ENCODE measurements at regions not wholly inside any gene's neighbourhood (a gene's known extent, or its start where the extent isn't known, plus 50 kb on each side); places are given as distances from the start of the nearest gene placed in this dataset.

- Mint-ChIP-seq H3K27ac (no peak overlapping the region), H3K9me3 (peaks cover 0 to 7% (median 2%) of the 10 kb centered on the region in 7 donors), H3K27me3 (no peaks in the 10 kb centered on the region), H3K36me3 (no peaks in the 10 kb centered on the region), H3K4me1 (no peaks in the 10 kb centered on the region), H3K4me3 (no peak overlapping the region)
- no peak for DNase-seq
- no peak for ATAC-seq (ENCODE audit: low read depth in 2 of 2)
Observed at GRCh38 chr12:30006021-30006420, 222.3 kb upstream of the TMTC1 start.

GRCh38 chr12:30003321-30003720, 219.6 kb upstream of the TMTC1 start:
- no peaks in the 10 kb centered on the region for H3K27me3 Mint-ChIP-seq
- no peak for ATAC-seq (ENCODE audit: low read depth in 2 of 2)
- no peaks in the 10 kb centered on the region for H3K4me1 Mint-ChIP-seq
- no peak overlapping the region for H3K4me3 Mint-ChIP-seq
- peaks cover 0 to 8% (median 5%) of the 10 kb centered on the region in 7 donors for H3K9me3 Mint-ChIP-seq
- no peak for DNase-seq
- no peaks in the 10 kb centered on the region for H3K36me3 Mint-ChIP-seq
- no peak overlapping the region for H3K27ac Mint-ChIP-seq

- H3K9me3 Mint-ChIP-seq, result peaks cover 0 to 9% (median 5%) of the 10 kb centered on the region in 7 donors
- H3K4me1 Mint-ChIP-seq, result no peaks in the 10 kb centered on the region
- H3K27me3 Mint-ChIP-seq, result no peaks in the 10 kb centered on the region
- H3K36me3 Mint-ChIP-seq, result no peaks in the 10 kb centered on the region
- H3K4me3 Mint-ChIP-seq, result no peak overlapping the region
- no peak for DNase-seq
- no peak for ATAC-seq (ENCODE audit: low read depth in 2 of 2)
- H3K27ac Mint-ChIP-seq, result no peak overlapping the region
Observed at GRCh38 chr12:30002677-30003076, 218.9 kb upstream of the TMTC1 start.

- Mint-ChIP-seq H3K27ac (no peak overlapping the region), H3K4me1 (no peaks in the 10 kb centered on the region), H3K36me3 (no peaks in the 10 kb centered on the region), H3K9me3 (peaks cover 0 to 16% (median 4%) of the 10 kb centered on the region in 7 donors), H3K27me3 (no peaks in the 10 kb centered on the region), H3K4me3 (no peak overlapping the region)
- no peak for DNase-seq
- no peak for ATAC-seq (ENCODE audit: low read depth in 2 of 2)
Observed at GRCh38 chr12:30000401-30000800, 216.7 kb upstream of the TMTC1 start.

- H3K4me1 Mint-ChIP-seq, result no peaks in the 10 kb centered on the region
- ATAC-seq (ENCODE audit: low read depth in 2 of 2) (no peak), DNase-seq (no peak)
- H3K4me3 Mint-ChIP-seq, result no peak overlapping the region
- H3K27ac Mint-ChIP-seq, result no peak overlapping the region
- H3K27me3 Mint-ChIP-seq, result no peaks in the 10 kb centered on the region
- no peaks in the 10 kb centered on the region for H3K36me3 Mint-ChIP-seq
- H3K9me3 Mint-ChIP-seq, result peaks cover under 1 to 12% (median 4%) of the 10 kb centered on the region in 7 donors
Observed at GRCh38 chr12:29996993-29997392, 213.3 kb upstream of the TMTC1 start.

GRCh38 chr12:29992366-29992765, 208.6 kb upstream of the TMTC1 start:
- Mint-ChIP-seq H3K4me3 (no peak overlapping the region), H3K36me3 (no peaks in the 10 kb centered on the region), H3K27me3 (peaks cover 0 to 3% (median 0%) of the 10 kb centered on the region in 3 donors), H3K9me3 (peaks cover 0 to 12% (median 6%) of the 10 kb centered on the region in 7 donors), H3K4me1 (no peaks in the 10 kb centered on the region), H3K27ac (no peak overlapping the region)
- no peak for ATAC-seq (ENCODE audit: low read depth in 2 of 2)
- no peak for DNase-seq

- H3K36me3 Mint-ChIP-seq, result no peaks in the 10 kb centered on the region
- H3K27ac Mint-ChIP-seq, result peak overlapping the region in 1 of 6 donors; percentile 80
- H3K27me3 Mint-ChIP-seq, result peaks cover 0 to 3% (median 0%) of the 10 kb centered on the region in 3 donors
- DNase-seq, result no peak
- peaks cover 1 to 12% (median 6%) of the 10 kb centered on the region in 7 donors for H3K9me3 Mint-ChIP-seq
- no peak for ATAC-seq (ENCODE audit: low read depth in 2 of 2)
- H3K4me3 Mint-ChIP-seq, result no peak overlapping the region
- H3K4me1 Mint-ChIP-seq, result no peaks in the 10 kb centered on the region
Observed at GRCh38 chr12:29991924-29992323, 208.2 kb upstream of the TMTC1 start.

GRCh38 chr12:29990971-29991370, 207.2 kb upstream of the TMTC1 start:
- H3K27ac Mint-ChIP-seq, result peak overlapping the region in 1 of 6 donors; percentile 28
- peaks cover 2 to 10% (median 4%) of the 10 kb centered on the region in 7 donors for H3K9me3 Mint-ChIP-seq
- no peaks in the 10 kb centered on the region for H3K36me3 Mint-ChIP-seq
- H3K4me1 Mint-ChIP-seq, result no peaks in the 10 kb centered on the region
- no peak overlapping the region for H3K4me3 Mint-ChIP-seq
- H3K27me3 Mint-ChIP-seq, result peaks cover 0 to 3% (median 0%) of the 10 kb centered on the region in 3 donors
- DNase-seq (no peak), ATAC-seq (ENCODE audit: low read depth in 2 of 2) (no peak)

- DNase-seq (no peak), ATAC-seq (ENCODE audit: low read depth in 2 of 2) (no peak)
- Mint-ChIP-seq H3K9me3 (peaks cover 0 to 26% (median 8%) of the 10 kb centered on the region in 7 donors), H3K4me1 (no peaks in the 10 kb centered on the region), H3K27me3 (no peaks in the 10 kb centered on the region), H3K27ac (no peak overlapping the region), H3K36me3 (no peaks in the 10 kb centered on the region), H3K4me3 (no peak overlapping the region)
Observed at GRCh38 chr12:29983851-29984250, 200.1 kb upstream of the TMTC1 start.

GRCh38 chr12:29980304-29980703, 196.6 kb upstream of the TMTC1 start:
- no peaks in the 10 kb centered on the region for H3K4me1 Mint-ChIP-seq
- peaks cover 0 to 26% (median 6%) of the 10 kb centered on the region in 7 donors for H3K9me3 Mint-ChIP-seq
- H3K4me3 Mint-ChIP-seq, result no peak overlapping the region
- DNase-seq (no peak), ATAC-seq (ENCODE audit: low read depth in 2 of 2) (no peak)
- H3K27me3 Mint-ChIP-seq, result no peaks in the 10 kb centered on the region
- no peaks in the 10 kb centered on the region for H3K36me3 Mint-ChIP-seq
- H3K27ac Mint-ChIP-seq, result no peak overlapping the region

- Mint-ChIP-seq H3K4me3 (no peak overlapping the region), H3K4me1 (no peaks in the 10 kb centered on the region), H3K27ac (no peak overlapping the region), H3K36me3 (no peaks in the 10 kb centered on the region), H3K9me3 (peaks cover 0 to 4% (median 0%) of the 10 kb centered on the region in 7 donors), H3K27me3 (no peaks in the 10 kb centered on the region)
- no peak for ATAC-seq (ENCODE audit: low read depth in 2 of 2)
- no peak for DNase-seq
Observed at GRCh38 chr12:29971446-29971845, 187.7 kb upstream of the TMTC1 start.

- Mint-ChIP-seq H3K27ac (no peak overlapping the region), H3K4me3 (no peak overlapping the region), H3K27me3 (no peaks in the 10 kb centered on the region), H3K36me3 (no peaks in the 10 kb centered on the region), H3K9me3 (peaks cover 0 to 4% (median 0%) of the 10 kb centered on the region in 7 donors), H3K4me1 (no peaks in the 10 kb centered on the region)
- ATAC-seq (ENCODE audit: low read depth in 2 of 2) (no peak), DNase-seq (no peak)
Observed at GRCh38 chr12:29970501-29970900, 186.8 kb upstream of the TMTC1 start.

GRCh38 chr12:29962276-29963035, 178.7 kb upstream of the TMTC1 start:
- Mint-ChIP-seq H3K27me3 (no peaks in the 10 kb centered on the region), H3K36me3 (no peaks in the 10 kb centered on the region), H3K9me3 (peaks cover 0 to 17% (median 0%) of the 10 kb centered on the region in 7 donors), H3K4me3 (no peak overlapping the region), H3K4me1 (no peaks in the 10 kb centered on the region), H3K27ac (no peak overlapping the region)
- DNase-seq (no peak), ATAC-seq (ENCODE audit: low read depth in 2 of 2) (no peak)

- no peak for ATAC-seq (ENCODE audit: low read depth in 2 of 2)
- no peaks in the 10 kb centered on the region for H3K4me1 Mint-ChIP-seq
- H3K36me3 Mint-ChIP-seq, result no peaks in the 10 kb centered on the region
- H3K27ac Mint-ChIP-seq, result no peak overlapping the region
- peaks cover 0 to 21% (median 0%) of the 10 kb centered on the region in 7 donors for H3K9me3 Mint-ChIP-seq
- no peaks in the 10 kb centered on the region for H3K27me3 Mint-ChIP-seq
- no peak overlapping the region for H3K4me3 Mint-ChIP-seq
- no peak for DNase-seq
Observed at GRCh38 chr12:29961231-29961630, 177.5 kb upstream of the TMTC1 start.

All from naive B cell (primary cell).